Activated naive CD8-positive, alpha-beta T cell treated with anti-CD3 and anti-CD28 coated beads, Interleukin-2, amount 50 U/mL, for 24 hours (primary cell): ENCODE measurements at regions not wholly inside any gene's neighbourhood (a gene's known extent, or its start where the extent isn't known, plus 50 kb on each side); places are given as distances from the start of the nearest gene placed in this dataset.
"Not testable (repeated sequence)": the region's sequence is repeated elsewhere in the genome, so short reads cannot be mapped to it uniquely, and the experiment has no call there.

ENCODE experiments used
- ATAC-seq: fragments of 150-1000 bp; cut with Tn5 transposase; one replicate; pipeline ENCODE4 v1.10.0; 2021
- DNase-seq: peaks from one replicate; pipeline ENCODE4 v3.0.0; 2021
- H3K27ac Mint-ChIP-seq: one replicate; pipeline ENCODE4 v1.8.0; 2021; ENCODE audit warnings: mild to moderate bottlenecking, mixed read lengths
- H3K27me3 Mint-ChIP-seq: one replicate; pipeline ENCODE4 v1.8.0; 2021; ENCODE audit warnings: mixed read lengths
- H3K36me3 Mint-ChIP-seq: one replicate; pipeline ENCODE4 v1.8.0; 2021; ENCODE audit warnings: low read depth, mixed read lengths
- H3K4me1 Mint-ChIP-seq: one replicate; pipeline ENCODE4 v1.8.0; 2021; ENCODE audit warnings: mixed read lengths
- H3K4me3 Mint-ChIP-seq: one replicate; pipeline ENCODE4 v1.8.0; 2021; ENCODE audit warnings: mild to moderate bottlenecking, moderate library complexity, mixed read lengths
- H3K9me3 Mint-ChIP-seq: one replicate; pipeline ENCODE4 v1.8.0; 2021; ENCODE audit warnings: mixed read lengths

DNA sequence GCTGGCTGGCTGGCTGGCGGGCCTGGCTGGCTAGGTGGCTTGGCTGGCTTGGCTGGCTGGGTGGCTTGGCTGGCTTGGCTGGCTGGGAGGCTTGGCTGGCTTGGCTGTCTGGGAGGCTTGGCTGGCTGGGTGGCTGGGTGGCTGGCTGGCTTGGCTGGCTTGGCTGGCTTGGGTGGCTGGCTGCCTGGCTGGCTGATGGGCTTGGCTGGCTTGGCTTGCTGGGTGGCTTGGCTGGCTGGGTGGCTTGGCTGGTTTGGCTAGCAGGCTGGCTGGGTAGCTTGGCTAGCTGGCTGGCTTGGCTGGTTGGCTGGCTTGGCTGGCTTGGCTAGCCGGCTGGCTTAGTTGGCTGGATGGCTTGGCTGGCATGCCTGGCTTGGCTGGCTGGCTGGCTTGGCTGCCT, 2834.1 kb downstream of the RPIA start:
- not testable (repeated sequence) for H3K27me3 Mint-ChIP-seq, H3K9me3 Mint-ChIP-seq, H3K4me3 Mint-ChIP-seq, ATAC-seq, H3K4me1 Mint-ChIP-seq, DNase-seq, H3K36me3 Mint-ChIP-seq, H3K27ac Mint-ChIP-seq

DNA sequence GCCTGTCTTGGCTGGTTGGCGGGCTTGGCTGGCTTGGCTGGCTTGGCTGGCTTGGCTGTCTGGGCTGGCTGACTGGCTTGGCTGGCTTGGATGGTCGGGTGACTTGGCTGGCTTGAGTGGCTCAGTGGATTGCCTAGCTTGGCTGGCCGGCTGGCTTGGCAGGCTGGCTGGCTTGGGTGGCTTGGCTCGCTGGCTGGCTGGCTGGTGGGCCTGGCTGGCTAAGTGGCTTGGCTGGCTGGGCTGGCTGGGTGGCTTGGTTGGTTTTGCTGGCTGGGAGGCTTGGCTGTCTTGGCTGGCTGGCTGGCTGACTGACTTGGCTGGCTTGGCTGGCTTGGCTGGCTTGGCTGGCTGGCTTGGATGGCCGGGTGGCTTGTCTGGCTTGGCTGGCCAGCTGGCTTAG, 2834.6 kb downstream of the RPIA start:
- not testable (repeated sequence) for DNase-seq, H3K36me3 Mint-ChIP-seq, H3K4me1 Mint-ChIP-seq, H3K4me3 Mint-ChIP-seq, ATAC-seq, H3K27ac Mint-ChIP-seq, H3K27me3 Mint-ChIP-seq, H3K9me3 Mint-ChIP-seq

DNA sequence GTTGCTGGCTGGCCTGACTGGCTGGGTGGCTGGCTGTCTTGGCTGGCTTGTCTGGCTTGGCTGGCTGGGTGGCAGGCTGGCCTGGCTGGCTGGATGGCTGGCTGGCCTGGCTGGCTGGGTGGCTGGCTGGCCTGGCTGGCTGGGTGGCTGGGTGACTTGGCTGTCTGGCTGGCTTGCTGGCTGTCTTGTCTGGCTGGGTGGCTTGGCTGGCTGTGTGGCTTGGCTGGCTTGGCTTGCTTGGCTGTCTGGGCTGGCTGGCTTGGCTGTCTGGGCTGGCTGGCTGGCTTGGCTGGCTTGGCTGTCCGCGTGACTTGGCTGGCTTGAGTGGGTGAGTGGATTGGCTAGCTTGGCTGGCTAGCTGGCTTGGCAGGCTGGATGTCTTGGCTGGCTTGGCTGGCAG, 2835.6 kb downstream of the RPIA start:
- not testable (repeated sequence) for H3K27ac Mint-ChIP-seq, H3K9me3 Mint-ChIP-seq, DNase-seq, H3K4me3 Mint-ChIP-seq, H3K36me3 Mint-ChIP-seq, H3K4me1 Mint-ChIP-seq, ATAC-seq, H3K27me3 Mint-ChIP-seq

DNA sequence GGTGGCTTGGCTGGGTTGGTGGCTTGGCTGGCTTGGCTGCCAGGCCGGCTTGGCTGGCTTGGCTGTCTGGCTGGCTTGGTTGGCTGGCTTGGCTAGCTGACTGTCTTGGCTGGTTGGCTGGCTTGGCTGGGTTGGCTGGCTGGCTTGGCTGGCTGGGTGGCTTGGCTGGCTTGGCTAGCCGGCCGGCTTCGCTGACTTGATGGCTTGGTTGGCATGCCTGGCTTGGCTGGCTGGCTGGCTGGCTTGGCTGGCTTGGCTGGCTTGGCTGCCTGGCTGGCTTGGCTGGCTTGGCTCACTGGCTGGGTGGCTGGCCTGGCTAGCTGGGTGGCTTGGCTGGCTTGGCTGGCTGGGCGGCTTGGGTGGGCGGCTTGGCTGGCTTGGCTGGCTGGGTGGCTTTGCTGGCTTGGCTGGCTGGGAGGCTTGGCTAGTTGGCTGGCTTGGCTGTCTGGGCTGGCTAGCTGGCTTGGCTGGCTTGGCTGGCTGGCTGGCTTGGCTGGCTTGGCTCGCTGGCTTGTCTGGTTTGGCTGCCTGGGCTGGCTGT, 2836.1 kb downstream of the RPIA start:
- not testable (repeated sequence) for H3K4me3 Mint-ChIP-seq, H3K9me3 Mint-ChIP-seq, H3K27ac Mint-ChIP-seq

DNA sequence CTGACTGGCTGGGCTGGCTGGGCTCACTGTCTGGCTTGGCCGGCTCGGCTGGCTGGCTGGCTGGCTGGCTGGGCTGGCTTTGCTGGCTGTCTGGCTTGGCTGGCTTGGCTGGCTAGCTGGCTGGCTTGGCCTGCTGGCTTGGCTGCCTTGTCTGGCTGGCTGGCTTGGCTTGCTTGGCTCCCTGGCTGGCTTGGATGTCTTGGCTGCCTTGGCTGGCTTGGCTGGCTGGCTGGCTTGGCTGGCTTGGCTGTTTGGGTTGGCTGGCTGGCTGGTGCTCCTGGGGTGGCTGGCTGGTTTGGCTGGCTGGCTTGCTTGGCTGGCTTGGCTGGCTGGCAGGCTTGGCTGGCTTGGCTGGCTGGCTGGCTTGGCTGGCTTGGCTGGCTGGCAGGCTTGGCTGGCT, 2836.9 kb downstream of the RPIA start:
- not testable (repeated sequence) for H3K27me3 Mint-ChIP-seq, H3K27ac Mint-ChIP-seq, H3K4me1 Mint-ChIP-seq, H3K36me3 Mint-ChIP-seq, DNase-seq, ATAC-seq, H3K4me3 Mint-ChIP-seq, H3K9me3 Mint-ChIP-seq

More for the DNA sequence above, 2836.1 kb downstream of the RPIA start:
- ATAC-seq, H3K36me3 Mint-ChIP-seq, H3K4me1 Mint-ChIP-seq, DNase-seq, H3K27me3 Mint-ChIP-seq: not testable (repeated sequence)

DNA sequence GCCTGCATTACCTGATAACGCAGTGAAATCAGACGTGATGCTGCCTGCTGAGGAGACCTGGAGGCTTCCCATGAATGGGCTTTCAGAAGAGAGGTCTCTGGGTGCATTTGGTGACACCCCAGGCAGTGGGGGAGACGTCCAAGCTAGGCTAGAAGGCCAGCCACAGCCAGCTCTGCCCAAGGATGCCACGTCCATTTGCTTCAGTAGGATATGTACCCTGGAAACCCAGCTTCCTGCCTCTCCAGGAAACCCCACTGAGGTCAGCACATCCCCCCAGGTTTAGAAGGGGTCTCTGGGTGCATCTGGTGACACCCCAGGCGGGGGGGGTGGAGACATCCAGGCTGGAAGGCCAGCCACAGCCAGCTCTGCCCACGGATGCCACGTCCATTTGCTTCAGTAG, 2844.6 kb downstream of the RPIA start:
- H3K9me3 Mint-ChIP-seq, DNase-seq, H3K27ac Mint-ChIP-seq, ATAC-seq, H3K27me3 Mint-ChIP-seq, H3K4me1 Mint-ChIP-seq, H3K36me3 Mint-ChIP-seq, H3K4me3 Mint-ChIP-seq: not testable (repeated sequence)

DNA sequence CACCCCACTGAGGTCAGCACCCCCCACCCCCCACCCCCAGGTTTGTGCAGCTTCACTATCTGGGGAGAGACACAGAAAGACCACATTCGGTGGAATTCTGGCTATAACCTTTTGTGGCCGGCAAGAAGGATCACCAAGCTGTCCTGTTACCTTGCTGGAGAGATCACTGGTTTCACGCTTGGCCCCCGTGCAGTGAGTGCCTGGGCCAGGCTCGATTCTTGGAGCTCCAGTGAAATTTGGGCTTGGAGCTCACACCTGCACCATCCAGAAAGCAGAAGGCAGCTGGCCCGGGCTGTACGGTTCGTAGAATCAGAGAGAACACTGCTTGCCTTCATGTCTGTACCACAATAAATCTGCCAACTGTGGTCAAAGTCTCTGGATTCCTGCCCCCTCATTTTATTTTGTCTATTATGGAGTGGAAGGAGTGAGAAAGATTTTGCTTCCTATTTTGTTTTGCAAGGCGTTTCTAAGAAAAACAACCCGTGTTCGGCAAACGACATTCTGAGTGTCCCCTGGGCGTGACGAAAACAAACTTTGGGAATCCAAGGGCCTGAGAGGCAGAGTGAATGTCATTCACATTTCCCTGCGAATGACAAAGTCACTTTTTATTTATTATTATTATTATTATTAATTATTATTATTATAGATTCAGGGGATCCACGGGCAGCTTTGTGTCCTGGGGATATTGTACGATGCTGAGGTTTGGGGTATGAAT, 2845.2 kb downstream of the RPIA start:
- not testable (repeated sequence) for H3K4me3 Mint-ChIP-seq, H3K27ac Mint-ChIP-seq

DNA sequence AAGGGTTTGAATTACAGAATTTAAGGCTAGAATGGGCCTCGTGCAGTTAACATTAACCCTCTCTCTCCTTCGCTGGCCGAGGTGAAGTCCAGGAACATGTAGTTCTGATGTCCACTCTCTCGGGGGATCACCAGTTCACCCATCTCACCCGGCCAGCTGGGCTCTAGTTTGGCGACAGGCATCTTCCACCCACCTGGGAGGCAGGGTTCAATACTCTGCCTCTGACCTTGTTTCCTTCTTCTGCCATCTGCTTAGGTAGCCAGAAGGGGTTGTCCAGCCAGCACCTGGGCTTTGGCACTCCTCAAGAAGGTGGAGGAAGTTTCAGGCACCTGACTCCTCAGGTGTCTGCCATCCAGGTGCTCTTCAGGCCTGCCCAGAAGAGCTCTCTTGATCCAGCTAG, 2857.8 kb downstream of the RPIA start:
- H3K27me3 Mint-ChIP-seq, DNase-seq, H3K27ac Mint-ChIP-seq, H3K4me1 Mint-ChIP-seq, H3K9me3 Mint-ChIP-seq, ATAC-seq, H3K4me3 Mint-ChIP-seq, H3K36me3 Mint-ChIP-seq: not testable (repeated sequence)

More for the DNA sequence above, 2845.2 kb downstream of the RPIA start:
- H3K36me3 Mint-ChIP-seq, H3K27me3 Mint-ChIP-seq, H3K4me1 Mint-ChIP-seq, DNase-seq, ATAC-seq, H3K9me3 Mint-ChIP-seq: not testable (repeated sequence)

DNA sequence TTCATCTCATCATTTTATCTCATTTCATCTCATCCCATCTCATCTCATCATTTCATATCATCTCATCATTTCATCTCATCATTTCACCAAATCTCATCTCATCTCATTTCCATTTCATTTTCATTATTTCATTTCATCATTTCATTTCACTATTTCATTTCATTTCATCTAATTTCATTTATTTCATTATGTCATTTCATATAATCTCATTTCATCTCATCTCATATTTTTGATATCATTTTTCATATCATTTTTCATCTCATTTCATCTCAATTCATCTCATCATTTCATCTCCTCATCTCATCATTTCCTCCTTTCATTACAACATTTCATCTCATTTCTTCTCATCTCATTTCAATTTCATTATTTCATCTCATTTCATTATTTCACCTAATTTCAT, 2866.8 kb downstream of the RPIA start:
- not testable (repeated sequence) for H3K27me3 Mint-ChIP-seq, DNase-seq, ATAC-seq, H3K4me3 Mint-ChIP-seq, H3K36me3 Mint-ChIP-seq, H3K4me1 Mint-ChIP-seq, H3K27ac Mint-ChIP-seq
- peaks cover 27% of the 10 kb centered on the region for H3K9me3 Mint-ChIP-seq

DNA sequence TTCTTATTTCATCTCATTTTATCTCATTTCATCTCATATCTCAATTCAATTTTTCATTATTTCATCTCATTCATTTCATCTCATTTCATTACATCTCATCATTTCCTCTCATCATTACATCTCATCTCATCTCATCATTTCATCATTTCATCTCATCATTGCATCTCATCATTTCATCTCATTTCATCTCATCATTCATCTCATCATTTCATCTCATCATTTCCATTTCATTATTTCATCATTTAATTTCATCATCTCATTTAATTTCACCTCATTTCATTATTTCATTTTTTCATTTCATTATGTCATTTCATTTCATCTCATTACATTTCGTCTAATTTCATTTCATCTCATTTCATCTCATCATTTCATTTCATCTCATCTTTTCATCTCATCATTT, 2867.8 kb downstream of the RPIA start:
- H3K27ac Mint-ChIP-seq, H3K4me1 Mint-ChIP-seq, DNase-seq, ATAC-seq, H3K27me3 Mint-ChIP-seq, H3K36me3 Mint-ChIP-seq, H3K4me3 Mint-ChIP-seq: not testable (repeated sequence)
- peaks cover 27% of the 10 kb centered on the region for H3K9me3 Mint-ChIP-seq

DNA sequence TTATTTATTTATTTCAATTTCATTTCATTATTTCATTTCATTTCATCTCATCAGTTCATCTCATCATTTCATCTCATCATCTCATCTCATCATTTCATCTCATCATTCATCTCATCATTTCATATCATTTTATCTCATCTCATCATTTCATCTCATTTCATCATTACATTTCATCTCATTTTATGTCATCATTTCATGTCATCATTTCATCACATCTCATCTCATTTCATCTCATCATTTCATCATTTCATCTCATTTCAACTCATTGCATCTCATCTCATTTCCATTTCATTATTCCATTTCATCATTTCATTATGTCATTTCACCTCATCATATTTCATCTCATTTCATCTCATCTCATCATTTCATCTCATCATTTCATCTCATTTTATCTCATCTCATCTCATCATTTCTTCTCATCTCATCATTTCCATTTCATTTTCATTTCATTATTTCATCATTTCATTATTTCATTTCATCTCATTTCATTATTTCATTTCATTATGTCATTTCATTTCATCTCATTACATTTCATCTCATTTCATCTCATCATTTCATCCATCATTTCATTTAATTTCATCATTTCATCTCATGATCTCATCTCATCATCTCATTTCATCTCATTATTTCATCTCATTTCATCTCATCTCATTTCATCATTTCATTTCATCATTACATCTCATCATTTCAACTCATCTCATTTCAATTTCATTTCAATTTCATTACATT, 2868.6 kb downstream of the RPIA start:
- not testable (repeated sequence) for H3K36me3 Mint-ChIP-seq, H3K4me1 Mint-ChIP-seq, H3K4me3 Mint-ChIP-seq, DNase-seq, H3K27me3 Mint-ChIP-seq, H3K27ac Mint-ChIP-seq, ATAC-seq
- peaks cover 27% of the 10 kb centered on the region for H3K9me3 Mint-ChIP-seq

DNA sequence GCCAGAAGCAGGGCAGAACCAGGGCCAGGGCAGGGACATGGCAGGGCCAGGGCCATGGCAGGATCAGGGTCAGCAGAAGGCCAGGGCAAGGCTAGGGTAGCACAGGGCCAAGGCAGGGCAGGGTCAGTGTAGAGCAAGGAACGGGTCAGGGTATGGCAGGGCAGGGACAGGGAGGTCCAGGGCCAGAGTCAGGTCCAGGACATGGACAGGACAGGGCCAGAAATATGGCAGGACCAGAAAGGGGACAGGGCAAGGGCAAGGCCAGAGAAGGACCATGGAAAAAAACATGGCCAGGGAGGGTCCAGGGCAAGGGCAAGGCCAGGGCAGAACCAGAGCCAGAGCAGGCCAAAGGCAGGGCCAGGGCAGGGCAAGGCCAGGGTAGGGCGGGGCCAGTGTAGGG, 2870.7 kb downstream of the RPIA start:
- H3K4me1 Mint-ChIP-seq, H3K27ac Mint-ChIP-seq, DNase-seq, H3K4me3 Mint-ChIP-seq, H3K36me3 Mint-ChIP-seq, ATAC-seq, H3K27me3 Mint-ChIP-seq: not testable (repeated sequence)
- peaks cover 27% of the 10 kb centered on the region for H3K9me3 Mint-ChIP-seq

DNA sequence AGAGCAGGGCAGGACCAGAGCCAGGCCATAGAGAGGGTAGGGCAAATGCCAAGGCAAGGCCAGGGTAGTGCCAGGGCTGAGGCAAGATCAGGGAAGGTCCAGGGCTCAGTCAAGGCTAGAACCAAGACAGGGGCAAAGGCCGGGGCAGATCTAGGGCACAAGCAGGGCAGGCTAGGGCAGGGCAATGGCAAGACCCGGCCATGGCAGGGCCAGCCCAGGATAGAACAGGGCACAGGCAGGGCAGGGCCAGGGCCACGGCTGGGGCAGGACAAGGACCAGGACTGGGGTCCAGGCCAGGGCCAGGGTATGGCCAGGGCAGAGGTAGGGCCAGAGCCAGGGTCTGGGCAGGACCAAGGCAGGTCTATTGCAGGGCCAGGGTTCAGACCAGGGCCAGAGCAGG, 2873.2 kb downstream of the RPIA start:
- not testable (repeated sequence) for H3K36me3 Mint-ChIP-seq, DNase-seq, H3K4me3 Mint-ChIP-seq, H3K27me3 Mint-ChIP-seq, H3K4me1 Mint-ChIP-seq, H3K27ac Mint-ChIP-seq, ATAC-seq
- H3K9me3 Mint-ChIP-seq, result peaks cover 13% of the 10 kb centered on the region

DNA sequence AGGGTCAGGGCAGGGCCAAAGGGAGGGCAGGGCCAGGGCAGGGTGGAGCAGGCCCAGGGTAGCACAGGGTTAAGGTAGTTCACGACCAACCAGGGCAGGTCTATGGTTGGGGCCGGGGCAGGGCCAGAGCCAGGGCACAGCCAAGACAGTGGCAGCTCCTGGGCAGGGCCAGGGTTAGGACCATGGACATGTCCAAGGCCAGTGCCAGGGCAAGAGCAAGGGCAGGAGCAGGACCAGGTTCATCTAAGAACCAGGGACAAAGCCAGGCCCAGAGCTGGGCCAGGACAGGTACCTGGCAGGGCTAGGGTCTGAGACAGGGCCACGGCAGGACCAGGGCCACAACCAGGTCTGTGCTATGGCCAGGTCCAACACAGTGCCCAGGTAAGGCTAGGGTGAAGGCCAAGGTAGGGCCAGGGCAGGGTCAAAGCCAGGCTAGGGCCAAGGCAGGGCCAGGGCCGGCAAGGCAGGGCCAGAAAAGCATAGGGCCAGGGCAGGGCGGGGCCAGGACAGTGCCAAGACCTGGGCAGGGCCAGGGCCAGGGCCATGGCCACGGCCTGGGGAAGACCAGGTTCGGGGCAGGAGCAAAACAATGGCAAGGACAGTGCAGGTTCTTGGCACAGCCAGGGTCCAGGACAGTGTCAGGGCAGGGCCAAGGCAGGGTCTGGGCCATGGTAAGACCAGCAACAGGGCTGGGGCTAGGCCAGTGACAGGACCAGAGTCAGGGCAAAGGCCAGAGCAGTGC, 2874.4 kb downstream of the RPIA start:
- ATAC-seq, H3K27ac Mint-ChIP-seq, DNase-seq, H3K27me3 Mint-ChIP-seq, H3K4me3 Mint-ChIP-seq, H3K4me1 Mint-ChIP-seq, H3K9me3 Mint-ChIP-seq, H3K36me3 Mint-ChIP-seq: not testable (repeated sequence)

DNA sequence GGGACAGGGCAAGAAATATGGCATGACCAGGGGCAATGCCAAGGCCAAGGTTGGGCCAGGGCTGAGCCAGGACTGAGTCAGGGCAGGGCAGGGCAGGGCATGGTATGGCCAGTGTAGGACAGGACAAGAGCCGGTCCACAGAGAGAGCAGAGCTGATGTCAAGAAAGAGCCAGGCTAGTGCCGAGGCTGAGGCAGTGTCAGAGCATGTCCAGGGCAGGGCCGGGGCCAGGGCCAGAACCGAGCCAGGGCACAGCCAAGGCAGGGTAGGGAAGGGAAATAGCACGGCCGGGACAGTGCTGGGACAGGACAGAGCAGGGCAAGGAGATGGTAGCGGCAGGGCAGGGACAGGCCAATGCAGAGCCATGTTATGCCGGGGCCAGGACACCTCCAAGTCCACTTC, 2875.1 kb downstream of the RPIA start:
- H3K27ac Mint-ChIP-seq, H3K36me3 Mint-ChIP-seq, H3K9me3 Mint-ChIP-seq, H3K27me3 Mint-ChIP-seq, H3K4me3 Mint-ChIP-seq, H3K4me1 Mint-ChIP-seq, DNase-seq, ATAC-seq: not testable (repeated sequence)
